DND-41 (cell line): ENCODE measurements at regions not wholly inside any gene's neighbourhood (a gene's known extent, or its start where the extent isn't known, plus 50 kb on each side); places are given as distances from the start of the nearest gene placed in this dataset.

Source experiments
- ATAC-seq: fragments of 200-7000 bp; cut with Tn5 transposase; 3 replicates; pipeline ENCODE4 v1.9.1; 2021; ENCODE audit warnings: low read depth; ENCODE audit not compliant: insufficient read depth
- DNase-seq: peaks from one replicate; pipeline ENCODE4 v3.0.0-alpha.2; 2020
- H2AFZ ChIP-seq: 2 replicates; pipeline ENCODE4 v1.6.0; 2012; ENCODE audit warnings: low read depth, low read length
- H3K27ac ChIP-seq: 2 replicates; pipeline ENCODE4 v1.5.1; 2012; ENCODE audit warnings: low read length, inconsistent platforms
- H3K27me3 ChIP-seq: fragments of 200-600 bp; sonication (generic); 2 replicates; pipeline ENCODE4 v1.6.0; 2012; ENCODE audit warnings: low read length, mild to moderate bottlenecking, inconsistent platforms; ENCODE audit not compliant: insufficient read depth, poor library complexity
- H3K36me3 ChIP-seq: 2 replicates; pipeline ENCODE4 v1.5.1; 2012; ENCODE audit warnings: low read length, inconsistent platforms; ENCODE audit not compliant: insufficient read depth
- H3K4me1 ChIP-seq: 2 replicates; pipeline ENCODE4 v1.5.1; 2012; ENCODE audit warnings: mild to moderate bottlenecking, low read length; ENCODE audit not compliant: insufficient read depth
- H3K4me2 ChIP-seq: 2 replicates; pipeline ENCODE4 v1.6.0; 2012; ENCODE audit warnings: mild to moderate bottlenecking, moderate library complexity, low read length, inconsistent platforms; ENCODE audit not compliant: insufficient read depth
- H3K4me3 ChIP-seq, 2 experiments: fragments of 200-600 bp in 1 of 2; shearing (Covaris generic) in 1 of 2; 2 replicates each; pipeline ENCODE4 v1.5.1; 2012 to 2016; ENCODE audit warnings: inconsistent platforms in 2 of 2, low read length in 2 of 2, mild to moderate bottlenecking in 2 of 2, low read depth in 1 of 2, moderate library complexity in 1 of 2
- H3K79me2 ChIP-seq: 2 replicates; pipeline ENCODE4 v1.6.0; 2012; ENCODE audit warnings: low read length, inconsistent platforms; ENCODE audit not compliant: insufficient read depth
- H3K9ac ChIP-seq: 2 replicates; pipeline ENCODE4 v1.6.0; 2012; ENCODE audit warnings: low read depth, mild to moderate bottlenecking, inconsistent platforms, low read length, moderate library complexity
- H3K9me3 ChIP-seq: 2 replicates; pipeline ENCODE4 v1.5.1; 2012; ENCODE audit warnings: low read length, moderate library complexity, mild to moderate bottlenecking, inconsistent platforms; ENCODE audit not compliant: insufficient read depth, severe bottlenecking
- H4K20me1 ChIP-seq: 2 replicates; pipeline ENCODE4 v1.6.0; 2012; ENCODE audit warnings: low read length; ENCODE audit not compliant: insufficient read depth
- EZH2 ChIP-seq: IDR thresholded peaks from 3 replicates; pipeline ENCODE4 v1.6.1; 2012; ENCODE audit warnings: borderline replicate concordance, low read depth, mild to moderate bottlenecking, moderate library complexity, low read length, inconsistent platforms; ENCODE audit not compliant: severe bottlenecking
- TF ChIP-seq, protein P1 (sequence below): IDR thresholded peaks from 2 replicates; pipeline ENCODE4 v1.5.1; 2012; ENCODE audit warnings: borderline replicate concordance, low read length, moderate library complexity, mild to moderate bottlenecking; ENCODE audit not compliant: poor library complexity, severe bottlenecking; ENCODE audit errors: extremely low read depth

DNA sequence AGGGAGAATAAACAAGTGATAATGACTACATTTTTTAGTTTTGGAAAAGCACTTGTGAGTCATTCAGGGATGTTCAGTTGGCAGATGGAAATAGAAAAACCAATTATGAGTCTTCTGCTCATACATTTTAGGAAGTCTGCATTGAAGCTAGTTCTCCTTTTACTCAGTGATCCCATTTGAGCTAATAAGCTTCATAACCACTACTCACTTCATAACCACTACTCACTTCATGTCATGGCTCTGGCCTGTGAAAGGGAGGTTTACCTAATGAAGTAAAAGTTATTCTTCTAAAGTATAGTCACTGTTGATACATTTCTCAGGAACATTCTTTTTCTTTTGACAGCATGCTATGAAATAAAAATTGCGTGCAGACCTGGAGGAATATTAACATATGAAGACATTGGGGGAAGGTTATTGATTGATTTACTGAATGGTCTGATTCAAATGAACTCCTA lies 948.7 kb downstream of the TSN start:
- no peaks in the 10 kb centered on the region for H3K27me3 ChIP-seq
- no peaks in the 10 kb centered on the region for H3K36me3 ChIP-seq
- no peak overlapping the region for H3K4me2 ChIP-seq
- no peak overlapping the region for H3K9ac ChIP-seq
- no peak overlapping the region for H2AFZ ChIP-seq
- H3K4me3 ChIP-seq, result no peak overlapping the region
- H4K20me1 ChIP-seq, result no peaks in the 10 kb centered on the region
- ATAC-seq (no peak), DNase-seq (no peak)
- H3K4me1 ChIP-seq, result no peaks in the 10 kb centered on the region
- H3K9me3 ChIP-seq, result no peaks in the 10 kb centered on the region
- H3K79me2 ChIP-seq, result no peaks in the 10 kb centered on the region
- no peak overlapping the region for H3K27ac ChIP-seq
- TF ChIP-seq, protein P1, sequence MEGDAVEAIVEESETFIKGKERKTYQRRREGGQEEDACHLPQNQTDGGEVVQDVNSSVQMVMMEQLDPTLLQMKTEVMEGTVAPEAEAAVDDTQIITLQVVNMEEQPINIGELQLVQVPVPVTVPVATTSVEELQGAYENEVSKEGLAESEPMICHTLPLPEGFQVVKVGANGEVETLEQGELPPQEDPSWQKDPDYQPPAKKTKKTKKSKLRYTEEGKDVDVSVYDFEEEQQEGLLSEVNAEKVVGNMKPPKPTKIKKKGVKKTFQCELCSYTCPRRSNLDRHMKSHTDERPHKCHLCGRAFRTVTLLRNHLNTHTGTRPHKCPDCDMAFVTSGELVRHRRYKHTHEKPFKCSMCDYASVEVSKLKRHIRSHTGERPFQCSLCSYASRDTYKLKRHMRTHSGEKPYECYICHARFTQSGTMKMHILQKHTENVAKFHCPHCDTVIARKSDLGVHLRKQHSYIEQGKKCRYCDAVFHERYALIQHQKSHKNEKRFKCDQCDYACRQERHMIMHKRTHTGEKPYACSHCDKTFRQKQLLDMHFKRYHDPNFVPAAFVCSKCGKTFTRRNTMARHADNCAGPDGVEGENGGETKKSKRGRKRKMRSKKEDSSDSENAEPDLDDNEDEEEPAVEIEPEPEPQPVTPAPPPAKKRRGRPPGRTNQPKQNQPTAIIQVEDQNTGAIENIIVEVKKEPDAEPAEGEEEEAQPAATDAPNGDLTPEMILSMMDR, result no peak
- no peak for TF ChIP-seq EZH2

DNA sequence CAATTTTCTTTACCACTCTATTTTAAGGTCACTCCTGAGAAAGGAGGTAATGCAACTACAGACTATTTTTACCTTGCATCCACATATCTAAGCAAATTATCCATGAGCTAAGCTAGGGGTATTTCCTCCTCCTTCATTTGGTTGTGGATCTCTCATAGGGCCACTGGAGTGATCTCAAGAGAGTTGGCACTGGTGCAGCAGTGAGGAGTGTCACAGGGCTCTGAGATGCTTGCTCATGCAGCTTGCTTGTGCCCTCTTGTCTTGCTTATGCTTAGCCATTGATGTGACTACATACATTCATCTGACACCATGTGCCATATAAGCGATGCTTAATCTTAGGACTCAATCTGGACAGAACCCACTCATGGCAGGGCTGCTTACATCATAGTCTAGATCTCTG lies 950.3 kb downstream of the TSN start:
- Histone ChIP-seq H3K36me3 (no peaks in the 10 kb centered on the region), H3K9ac (no peak overlapping the region), H3K79me2 (no peaks in the 10 kb centered on the region), H3K27me3 (no peaks in the 10 kb centered on the region), H3K4me2 (no peak overlapping the region), H4K20me1 (no peaks in the 10 kb centered on the region), H3K4me1 (no peaks in the 10 kb centered on the region), H3K27ac (no peak overlapping the region), H3K4me3 (no peak overlapping the region), H3K9me3 (no peaks in the 10 kb centered on the region), H2AFZ (no peak overlapping the region)
- TF ChIP-seq, protein P1, result no peak
- no peak for TF ChIP-seq EZH2
- no peak for DNase-seq
- ATAC-seq, result no peak

DNA sequence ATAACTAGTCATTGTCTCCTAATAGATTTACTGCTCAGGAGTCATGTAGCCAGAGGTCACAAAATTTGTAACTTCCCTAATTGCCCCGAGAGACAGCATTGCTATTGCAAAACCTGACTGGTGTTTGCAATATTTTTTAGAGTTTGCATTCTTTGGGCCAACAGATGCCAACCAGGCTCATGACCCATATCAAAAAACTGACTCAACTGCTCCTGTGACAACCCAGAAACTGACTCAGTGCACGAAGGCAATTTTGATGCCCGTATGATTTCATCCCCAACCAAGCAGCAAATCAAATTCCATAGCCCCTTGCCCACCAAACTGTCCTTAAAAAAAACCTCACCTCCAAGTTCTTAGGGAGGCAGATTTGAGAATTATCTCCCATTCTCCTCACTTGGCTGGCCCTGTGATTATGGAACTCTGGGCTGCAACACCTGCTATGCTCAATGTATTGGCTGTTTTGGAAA lies 951.3 kb downstream of the TSN start:
- Histone ChIP-seq H3K4me2 (no peak overlapping the region), H3K9me3 (no peaks in the 10 kb centered on the region), H3K36me3 (no peaks in the 10 kb centered on the region), H3K27me3 (no peaks in the 10 kb centered on the region), H3K27ac (no peak overlapping the region), H3K79me2 (no peaks in the 10 kb centered on the region), H3K4me1 (no peaks in the 10 kb centered on the region), H3K9ac (no peak overlapping the region), H2AFZ (no peak overlapping the region), H4K20me1 (no peaks in the 10 kb centered on the region), H3K4me3 (no peak overlapping the region)
- DNase-seq (no peak), ATAC-seq (no peak)
- TF ChIP-seq EZH2, result no peak
- TF ChIP-seq, protein P1, result no peak

DNA sequence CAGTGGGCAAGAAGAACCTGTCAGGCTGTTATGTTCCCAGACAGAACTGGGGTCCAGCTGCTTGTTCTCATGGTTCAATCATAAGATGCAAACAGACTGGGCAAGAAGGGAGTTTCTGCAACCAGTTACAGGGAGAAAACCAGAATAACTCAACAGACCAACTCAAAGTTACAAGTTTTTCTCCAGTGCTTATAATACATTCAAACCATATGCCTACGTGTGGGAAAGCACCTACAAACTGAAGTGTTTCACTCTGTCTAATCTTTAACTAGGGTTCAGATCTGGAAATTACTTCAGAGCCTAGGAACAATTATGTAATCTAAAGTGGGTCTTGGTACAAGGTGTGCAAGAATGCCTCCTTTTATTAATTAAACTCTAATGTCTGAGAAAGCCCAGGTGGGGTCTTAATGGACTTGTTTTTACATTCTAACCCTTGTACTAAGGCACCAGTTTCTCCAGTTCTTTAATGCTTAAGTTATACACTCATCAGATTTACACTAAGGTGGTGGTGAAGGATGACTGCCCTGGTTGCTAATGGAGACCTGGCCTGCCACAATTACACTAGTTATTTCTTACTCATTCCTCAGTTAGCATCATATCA lies 951.9 kb downstream of the TSN start:
- Histone ChIP-seq H2AFZ (no peak overlapping the region), H3K27ac (no peak overlapping the region), H4K20me1 (no peaks in the 10 kb centered on the region), H3K27me3 (no peaks in the 10 kb centered on the region), H3K4me1 (no peaks in the 10 kb centered on the region), H3K4me3 (no peak overlapping the region), H3K9me3 (peaks cover 2% of the 10 kb centered on the region), H3K36me3 (no peaks in the 10 kb centered on the region), H3K79me2 (no peaks in the 10 kb centered on the region), H3K4me2 (no peak overlapping the region), H3K9ac (no peak overlapping the region)
- ATAC-seq, result no peak
- no peak for DNase-seq
- no peak for TF ChIP-seq EZH2
- TF ChIP-seq, protein P1, result no peak
